ENCODE measurements at regions not wholly inside any gene's neighbourhood (a gene's known extent, or its start where the extent isn't known, plus 50 kb on each side); places are given as distances from the start of the nearest gene placed in this dataset.

DNA sequence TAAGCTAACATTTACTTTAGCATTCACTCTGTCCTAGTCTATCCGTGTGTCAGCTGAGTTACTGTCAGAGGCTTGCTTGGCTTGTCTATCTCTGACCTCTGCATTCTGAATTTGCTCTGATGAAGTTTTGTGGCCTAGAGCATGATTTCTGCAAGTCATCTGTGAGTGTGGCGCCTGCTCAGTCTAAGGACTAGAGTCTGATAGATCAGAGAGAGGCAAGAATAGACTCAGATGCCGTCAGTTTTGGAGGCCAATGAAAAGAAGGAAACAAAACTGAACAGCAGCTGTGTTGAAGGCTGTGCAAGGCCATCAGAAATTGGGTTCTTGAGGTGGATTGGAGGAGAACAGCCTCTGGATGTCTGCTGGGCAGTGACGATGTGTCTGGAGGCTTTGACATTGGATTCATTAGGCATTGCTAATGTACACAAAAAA is 573.1 kb downstream of the USP25 start:
- peaks cover 0 to 20% of the 10 kb centered on the region in 2 donors for H3K9me3 ChIP-seq (replicated peaks in 1 of 2; ENCODE audit: control insufficient read depth in 2 of 2, insufficient read depth in 1 of 2, low read depth in 1 of 2, low read length in 2 of 2)
- no peak for DNase-seq (ENCODE audit: low spot score)
- H3K9ac ChIP-seq (ENCODE audit: low read depth, low read length, poor library complexity): no peak overlapping the region
- no peak overlapping the region for H2BK5ac ChIP-seq (ENCODE audit: low read length)
- no peak overlapping the region for H2AFZ ChIP-seq (ENCODE audit: low read length)
- WGBS, 2 donors (ENCODE audit: extremely low coverage in 2 of 2, insufficient read length in 2 of 2, insufficient replicate concordance in 1 of 2): no CpG with 5 or more reads among the region's 4 CpGs
- no peak overlapping the region for H2BK15ac ChIP-seq (ENCODE audit: low read length)
- no peak overlapping the region for H3K27ac ChIP-seq (replicated peaks; ENCODE audit: low read length)
- no peaks in the 10 kb centered on the region for H3K27me3 ChIP-seq (ENCODE audit: control insufficient read depth in 3 of 3, insufficient read depth in 3 of 3, low read depth in 1 of 3, low read length in 3 of 3)
- H2BK120ac ChIP-seq (ENCODE audit: low read depth, low read length): no peak overlapping the region
- H3K36me3 ChIP-seq (replicated peaks in 1 of 2; ENCODE audit: control insufficient read depth in 2 of 2, insufficient read depth in 2 of 2, low read length in 2 of 2): peaks cover 0 to 14% of the 10 kb centered on the region in 2 donors
- no peak overlapping the region for H2AK5ac ChIP-seq (ENCODE audit: low read depth, low read length)
- H3K4ac ChIP-seq (ENCODE audit: low read length): no peak overlapping the region
- H3K14ac ChIP-seq (ENCODE audit: low read length): no peak overlapping the region
- H2BK12ac ChIP-seq (ENCODE audit: low read length): no peak overlapping the region
- no peak overlapping the region for H4K91ac ChIP-seq (ENCODE audit: low read depth, low read length, poor library complexity)
- no peak overlapping the region for H4K8ac ChIP-seq (ENCODE audit: low read depth, low read length)
- no peak overlapping the region for H3K4me3 ChIP-seq (ENCODE audit: low read length in 2 of 2)
- peaks cover 0 to 21% of the 10 kb centered on the region in 2 donors for H3K4me1 ChIP-seq (ENCODE audit: control insufficient read depth in 2 of 2, insufficient read depth in 1 of 2, low read depth in 1 of 2, low read length in 2 of 2)
- no peak overlapping the region for H3K23ac ChIP-seq (ENCODE audit: low read depth, low read length, poor library complexity)
- no peaks in the 10 kb centered on the region for H3K79me1 ChIP-seq (ENCODE audit: low read depth, low read length)
- no peak overlapping the region for H3K18ac ChIP-seq (ENCODE audit: low read length)
- no peak overlapping the region for H3K4me2 ChIP-seq (ENCODE audit: insufficient read depth, low read length, poor library complexity, severe bottlenecking)

DNA sequence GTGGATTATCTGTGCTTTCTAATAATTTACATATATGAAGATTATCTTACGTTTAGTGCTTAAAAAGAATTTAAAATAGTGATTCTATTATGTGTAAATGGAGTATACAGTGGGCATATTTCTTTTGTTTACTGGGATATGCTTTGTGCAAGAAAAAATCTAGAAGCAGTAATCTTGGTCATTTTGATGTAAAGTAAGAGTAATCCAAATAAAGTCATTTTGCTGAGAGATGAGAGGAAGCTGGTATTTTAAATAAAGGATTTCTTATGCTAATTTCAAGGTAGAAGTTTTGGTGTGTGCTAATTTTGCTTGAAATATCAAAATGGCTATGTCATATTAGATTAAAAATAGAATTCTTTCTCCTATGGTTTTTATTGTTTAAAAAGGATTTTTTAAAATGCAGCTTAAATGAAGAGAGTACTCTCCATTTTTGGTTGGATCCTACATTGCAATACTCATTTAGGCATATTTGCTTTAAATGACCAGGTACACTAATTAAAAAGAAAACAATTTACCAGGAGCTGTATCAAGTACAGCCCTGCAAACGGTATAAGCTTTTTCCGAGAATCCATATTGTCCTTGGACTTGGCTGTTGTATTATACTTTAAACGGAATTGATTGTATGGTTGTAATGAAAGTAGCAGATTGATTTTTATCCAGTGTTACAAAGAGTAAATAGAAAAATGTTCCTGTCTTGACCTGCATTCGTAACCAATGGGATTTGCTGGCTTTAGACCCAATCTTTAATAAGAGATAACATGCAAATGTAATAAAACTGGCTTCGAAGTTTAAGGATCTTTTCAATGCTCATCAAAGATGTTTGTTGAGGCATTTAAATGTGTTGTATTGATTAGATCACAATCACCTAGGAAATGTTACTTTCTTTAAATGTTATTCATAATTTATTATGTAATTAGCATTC is 574.7 kb downstream of the USP25 start:
- peaks cover 0 to 4% of the 10 kb centered on the region in 2 donors for H3K36me3 ChIP-seq (replicated peaks in 1 of 2; ENCODE audit: control insufficient read depth in 2 of 2, insufficient read depth in 2 of 2, low read length in 2 of 2)
- no peak overlapping the region for H4K91ac ChIP-seq (ENCODE audit: low read depth, low read length, poor library complexity)
- no peak overlapping the region for H3K27ac ChIP-seq (replicated peaks; ENCODE audit: low read length)
- no peak overlapping the region for H3K4me3 ChIP-seq (ENCODE audit: low read length in 2 of 2)
- no peak overlapping the region for H3K4me2 ChIP-seq (ENCODE audit: insufficient read depth, low read length, poor library complexity, severe bottlenecking)
- no peaks in the 10 kb centered on the region for H3K27me3 ChIP-seq (ENCODE audit: control insufficient read depth in 3 of 3, insufficient read depth in 3 of 3, low read depth in 1 of 3, low read length in 3 of 3)
- H4K8ac ChIP-seq (ENCODE audit: low read depth, low read length): no peak overlapping the region
- no CpG with 5 or more reads among the region's 6 CpGs for WGBS, 2 donors (ENCODE audit: extremely low coverage in 2 of 2, insufficient read length in 2 of 2, insufficient replicate concordance in 1 of 2)
- H2BK15ac ChIP-seq (ENCODE audit: low read length): no peak overlapping the region
- H3K4me1 ChIP-seq (ENCODE audit: control insufficient read depth in 2 of 2, insufficient read depth in 1 of 2, low read depth in 1 of 2, low read length in 2 of 2): peaks cover under 1 to 21% of the 10 kb centered on the region in 2 donors
- no peak for DNase-seq (ENCODE audit: low spot score)
- H2AK5ac ChIP-seq (ENCODE audit: low read depth, low read length): no peak overlapping the region
- H3K14ac ChIP-seq (ENCODE audit: low read length): no peak overlapping the region
- no peak overlapping the region for H3K18ac ChIP-seq (ENCODE audit: low read length)
- no peak overlapping the region for H3K4ac ChIP-seq (ENCODE audit: low read length)
- H3K9me3 ChIP-seq (replicated peaks in 1 of 2; ENCODE audit: control insufficient read depth in 2 of 2, insufficient read depth in 1 of 2, low read depth in 1 of 2, low read length in 2 of 2): peaks cover 0 to 11% of the 10 kb centered on the region in 2 donors
- H3K79me1 ChIP-seq (ENCODE audit: low read depth, low read length): no peaks in the 10 kb centered on the region
- no peak overlapping the region for H2BK12ac ChIP-seq (ENCODE audit: low read length)
- no peak overlapping the region for H2BK5ac ChIP-seq (ENCODE audit: low read length)
- no peak overlapping the region for H3K9ac ChIP-seq (ENCODE audit: low read depth, low read length, poor library complexity)
- H3K23ac ChIP-seq (ENCODE audit: low read depth, low read length, poor library complexity): no peak overlapping the region
- H2BK120ac ChIP-seq (ENCODE audit: low read depth, low read length): no peak overlapping the region
- H2AFZ ChIP-seq (ENCODE audit: low read length): no peak overlapping the region

DNA sequence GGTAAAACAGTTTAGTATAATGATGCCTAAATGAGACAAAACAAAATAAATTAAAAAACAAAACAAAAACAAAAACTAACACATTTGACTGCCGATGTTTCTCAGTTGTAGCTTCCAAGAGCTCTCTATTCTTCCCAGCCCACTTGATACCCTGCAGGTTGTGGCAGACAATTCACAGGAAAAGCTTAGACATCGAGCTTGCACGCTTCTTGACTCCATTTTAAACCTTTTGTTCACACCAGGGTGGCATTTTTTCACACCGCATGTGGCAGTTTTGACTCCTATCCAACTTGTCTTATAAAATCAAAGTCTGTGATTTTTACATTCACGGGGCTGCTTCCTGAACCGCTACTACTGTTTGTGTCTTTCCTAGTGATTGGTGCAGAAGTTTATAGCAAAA is 575.9 kb downstream of the USP25 start:
- Histone ChIP-seq H3K4ac (ENCODE audit: low read length) (no peak overlapping the region), H2BK5ac (ENCODE audit: low read length) (no peak overlapping the region), H4K8ac (ENCODE audit: low read depth, low read length) (no peak overlapping the region), H3K27me3 (ENCODE audit: control insufficient read depth in 3 of 3, insufficient read depth in 3 of 3, low read depth in 1 of 3, low read length in 3 of 3) (no peaks in the 10 kb centered on the region), H3K14ac (ENCODE audit: low read length) (no peak overlapping the region), H2AK5ac (ENCODE audit: low read depth, low read length) (no peak overlapping the region), H2AFZ (ENCODE audit: low read length) (no peak overlapping the region), H3K9ac (ENCODE audit: low read depth, low read length, poor library complexity) (no peak overlapping the region), H3K23ac (ENCODE audit: low read depth, low read length, poor library complexity) (no peak overlapping the region), H2BK120ac (ENCODE audit: low read depth, low read length) (no peak overlapping the region), H3K27ac (replicated peaks; ENCODE audit: low read length) (no peak overlapping the region), H3K4me1 (ENCODE audit: control insufficient read depth in 2 of 2, insufficient read depth in 1 of 2, low read depth in 1 of 2, low read length in 2 of 2) (peaks cover 3 to 26% of the 10 kb centered on the region in 2 donors), H3K9me3 (replicated peaks in 1 of 2; ENCODE audit: control insufficient read depth in 2 of 2, insufficient read depth in 1 of 2, low read depth in 1 of 2, low read length in 2 of 2) (peaks cover 0 to 1% of the 10 kb centered on the region in 2 donors), H3K79me1 (ENCODE audit: low read depth, low read length) (no peaks in the 10 kb centered on the region), H3K4me3 (ENCODE audit: low read length in 2 of 2) (peak overlapping the region in 1 of 2 donors; percentile 51), H3K4me2 (ENCODE audit: insufficient read depth, low read length, poor library complexity, severe bottlenecking) (no peak overlapping the region), H2BK15ac (ENCODE audit: low read length) (no peak overlapping the region), H3K36me3 (replicated peaks in 1 of 2; ENCODE audit: control insufficient read depth in 2 of 2, insufficient read depth in 2 of 2, low read length in 2 of 2) (peaks cover 0 to 4% of the 10 kb centered on the region in 2 donors), H4K91ac (ENCODE audit: low read depth, low read length, poor library complexity) (no peak overlapping the region), H2BK12ac (ENCODE audit: low read length) (no peak overlapping the region), H3K18ac (ENCODE audit: low read length) (no peak overlapping the region)
- peak; percentile 32 for DNase-seq (ENCODE audit: low spot score)
- no CpG with 5 or more reads among the region's 6 CpGs for WGBS, 2 donors (ENCODE audit: extremely low coverage in 2 of 2, insufficient read length in 2 of 2, insufficient replicate concordance in 1 of 2)

DNA sequence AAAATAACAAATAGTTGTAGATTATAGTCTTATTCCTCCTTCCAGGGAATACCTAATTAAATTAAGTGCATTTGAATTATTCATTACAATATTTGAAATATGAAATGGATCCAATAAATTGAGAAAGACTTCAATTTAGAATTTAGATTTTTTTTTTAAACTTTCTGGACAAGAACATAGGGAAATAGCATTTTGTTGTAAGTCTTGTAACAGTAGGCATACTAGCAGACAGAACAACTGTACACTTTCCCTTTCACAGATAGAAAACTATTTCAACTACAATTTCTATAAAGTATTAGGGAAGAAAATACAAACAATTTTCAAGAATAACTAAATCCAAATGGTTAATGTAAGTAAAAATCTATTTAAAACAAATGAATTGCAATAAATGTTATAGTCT is 577.5 kb downstream of the USP25 start:
- Histone ChIP-seq H3K27ac (replicated peaks; ENCODE audit: low read length) (no peak overlapping the region), H3K36me3 (replicated peaks in 1 of 2; ENCODE audit: control insufficient read depth in 2 of 2, insufficient read depth in 2 of 2, low read length in 2 of 2) (no peaks in the 10 kb centered on the region), H3K4ac (ENCODE audit: low read length) (no peak overlapping the region), H3K9me3 (replicated peaks in 1 of 2; ENCODE audit: control insufficient read depth in 2 of 2, insufficient read depth in 1 of 2, low read depth in 1 of 2, low read length in 2 of 2) (no peaks in the 10 kb centered on the region), H2BK5ac (ENCODE audit: low read length) (no peak overlapping the region), H2AFZ (ENCODE audit: low read length) (no peak overlapping the region), H2AK5ac (ENCODE audit: low read depth, low read length) (no peak overlapping the region), H3K4me3 (ENCODE audit: low read length in 2 of 2) (peak overlapping the region in 1 of 2 donors; percentile 51), H3K4me1 (ENCODE audit: control insufficient read depth in 2 of 2, insufficient read depth in 1 of 2, low read depth in 1 of 2, low read length in 2 of 2) (peaks cover 3 to 34% of the 10 kb centered on the region in 2 donors), H2BK15ac (ENCODE audit: low read length) (no peak overlapping the region), H3K4me2 (ENCODE audit: insufficient read depth, low read length, poor library complexity, severe bottlenecking) (no peak overlapping the region), H3K18ac (ENCODE audit: low read length) (no peak overlapping the region), H3K14ac (ENCODE audit: low read length) (no peak overlapping the region), H3K23ac (ENCODE audit: low read depth, low read length, poor library complexity) (no peak overlapping the region), H4K8ac (ENCODE audit: low read depth, low read length) (no peak overlapping the region), H2BK120ac (ENCODE audit: low read depth, low read length) (no peak overlapping the region), H4K91ac (ENCODE audit: low read depth, low read length, poor library complexity) (no peak overlapping the region), H3K79me1 (ENCODE audit: low read depth, low read length) (no peaks in the 10 kb centered on the region), H2BK12ac (ENCODE audit: low read length) (no peak overlapping the region), H3K27me3 (ENCODE audit: control insufficient read depth in 3 of 3, insufficient read depth in 3 of 3, low read depth in 1 of 3, low read length in 3 of 3) (no peaks in the 10 kb centered on the region), H3K9ac (ENCODE audit: low read depth, low read length, poor library complexity) (no peak overlapping the region)
- DNase-seq (ENCODE audit: low spot score): no peak

All from neuronal stem cell (in vitro differentiated cells).